H9 (cell line): ENCODE measurements at regions not wholly inside any gene's neighbourhood (a gene's known extent, or its start where the extent isn't known, plus 50 kb on each side); places are given as distances from the start of the nearest gene placed in this dataset.

ENCODE experiments used
- DNase-seq: peaks from one replicate; pipeline ENCODE4 v3.0.0-alpha.2; 2017
- H2AFZ ChIP-seq: one replicate; pipeline ENCODE4 v1.6.1; 2013; ENCODE audit warnings: mild to moderate bottlenecking, low read length, control low read depth, moderate library complexity
- H2AK5ac ChIP-seq: 2 replicates; pipeline ENCODE4 v1.6.1; 2013; ENCODE audit warnings: low read length, control low read depth, mixed read lengths; ENCODE audit not compliant: insufficient read length
- H2BK120ac ChIP-seq: one replicate; pipeline ENCODE4 v1.6.1; 2013; ENCODE audit warnings: low read depth, mild to moderate bottlenecking, low read length, control low read depth, inconsistent platforms; ENCODE audit not compliant: poor library complexity, severe bottlenecking
- H2BK12ac ChIP-seq: 2 replicates; pipeline ENCODE4 v1.6.1; 2013; ENCODE audit warnings: low read length, control low read depth, mixed read lengths, low read depth; ENCODE audit not compliant: insufficient read length
- H2BK15ac ChIP-seq: 2 replicates; pipeline ENCODE4 v1.6.1; 2013; ENCODE audit warnings: low read depth, low read length, control low read depth
- H2BK20ac ChIP-seq: one replicate; pipeline ENCODE4 v1.6.1; 2013; ENCODE audit warnings: low read depth, mild to moderate bottlenecking, low read length, control low read depth, inconsistent platforms; ENCODE audit not compliant: poor library complexity, severe bottlenecking
- H2BK5ac ChIP-seq: 2 replicates; pipeline ENCODE4 v1.6.1; 2013; ENCODE audit warnings: low read length, control low read depth, mixed read lengths; ENCODE audit not compliant: insufficient read length
- H3K14ac ChIP-seq: 2 replicates; pipeline ENCODE4 v1.6.1; 2013; ENCODE audit warnings: low read length, control low read depth; ENCODE audit not compliant: insufficient read depth
- H3K18ac ChIP-seq: 2 replicates; pipeline ENCODE4 v1.6.1; 2013; ENCODE audit warnings: low read depth, mild to moderate bottlenecking, mixed read lengths, low read length, control low read depth; ENCODE audit not compliant: insufficient read length
- H3K23ac ChIP-seq: 2 replicates; pipeline ENCODE4 v1.6.1; 2013; ENCODE audit warnings: low read length, control low read depth, mixed read lengths, low read depth; ENCODE audit not compliant: insufficient read length
- H3K23me2 ChIP-seq: 2 replicates; pipeline ENCODE4 v1.6.1; 2013; ENCODE audit warnings: low read depth, mild to moderate bottlenecking, mixed read lengths, low read length, control low read depth; ENCODE audit not compliant: insufficient read length, poor library complexity, severe bottlenecking
- H3K27ac ChIP-seq: 2 replicates; pipeline ENCODE4 v1.5.1; 2013; ENCODE audit warnings: low read length, control low read depth, mixed read lengths, low read depth; ENCODE audit not compliant: insufficient read length
- H3K27me3 ChIP-seq: 2 replicates; pipeline ENCODE4 v1.6.1; 2013; ENCODE audit warnings: low read length, control low read depth, inconsistent platforms; ENCODE audit not compliant: insufficient read depth
- H3K4ac ChIP-seq: 2 replicates; pipeline ENCODE4 v1.6.1; 2013; ENCODE audit warnings: low read depth, mild to moderate bottlenecking, control low read depth, inconsistent platforms, low read length, moderate library complexity
- H3K4me1 ChIP-seq: 2 replicates; pipeline ENCODE4 v1.6.1; 2013; ENCODE audit warnings: low read length, control low read depth, inconsistent platforms; ENCODE audit not compliant: insufficient read depth
- H3K4me2 ChIP-seq: 2 replicates; pipeline ENCODE4 v1.6.1; 2013; ENCODE audit warnings: low read length, control low read depth, mixed read lengths; ENCODE audit not compliant: insufficient read length, insufficient read depth
- H3K56ac ChIP-seq: 2 replicates; pipeline ENCODE4 v1.6.1; 2013; ENCODE audit warnings: low read depth, mild to moderate bottlenecking, mixed read lengths, low read length, control low read depth; ENCODE audit not compliant: insufficient read length
- H3K79me1 ChIP-seq: 2 replicates; pipeline ENCODE4 v1.6.1; 2013; ENCODE audit warnings: low read depth, mild to moderate bottlenecking, moderate library complexity, low read length, control low read depth, inconsistent platforms; ENCODE audit not compliant: insufficient read depth, poor library complexity, severe bottlenecking
- H3K79me2 ChIP-seq: 2 replicates; pipeline ENCODE4 v1.6.1; 2013; ENCODE audit warnings: low read length, control low read depth, inconsistent platforms; ENCODE audit not compliant: insufficient read depth
- H3K9ac ChIP-seq: 2 replicates; pipeline ENCODE4 v1.6.1; 2013; ENCODE audit warnings: low read length, control low read depth, mixed read lengths; ENCODE audit not compliant: insufficient read length; ENCODE audit errors: extremely low read depth
- H3K9me3 ChIP-seq: one replicate; pipeline ENCODE4 v1.6.1; 2013; ENCODE audit warnings: low read depth, low read length, inconsistent platforms; ENCODE audit not compliant: control insufficient read depth
- H3T11ph ChIP-seq: one replicate; pipeline ENCODE4 v1.6.1; 2013; ENCODE audit warnings: mild to moderate bottlenecking, low read length, control low read depth, inconsistent platforms
- H4K20me1 ChIP-seq: one replicate; pipeline ENCODE4 v1.6.1; 2013; ENCODE audit not compliant: control insufficient read depth, insufficient read length, insufficient read depth
- H4K5ac ChIP-seq: 2 replicates; pipeline ENCODE4 v1.6.1; 2013; ENCODE audit warnings: low read depth, mild to moderate bottlenecking, mixed read lengths, low read length, control low read depth; ENCODE audit not compliant: insufficient read length
- H4K8ac ChIP-seq: replicated peaks from 2 replicates; pipeline ENCODE4 v1.6.1; 2013; ENCODE audit warnings: low read length, control low read depth, mixed read lengths, low read depth; ENCODE audit not compliant: insufficient read length
- H4K91ac ChIP-seq: 2 replicates; pipeline ENCODE4 v1.6.1; 2013; ENCODE audit warnings: low read depth, mild to moderate bottlenecking, moderate library complexity, mixed read lengths, low read length, control low read depth; ENCODE audit not compliant: insufficient read length
- H3K27ac Mint-ChIP-seq, 3 experiments: 2 replicates in 2 of 3; 3 replicates in 1 of 3; pipeline ENCODE4 v1.8.0; 2020 to 2021; ENCODE audit warnings: mixed read lengths in 3 of 3, mild to moderate bottlenecking in 1 of 3, moderate library complexity in 1 of 3
- H3K27me3 Mint-ChIP-seq: 2 replicates; pipeline ENCODE4 v1.8.0; 2021; ENCODE audit warnings: low read depth, mild to moderate bottlenecking, moderate library complexity, mixed read lengths
- H3K36me3 Mint-ChIP-seq, 3 experiments: 2 replicates in 2 of 3; 3 replicates in 1 of 3; pipeline ENCODE4 v1.8.0; 2020 to 2021; ENCODE audit warnings: low read depth in 3 of 3, mixed read lengths in 3 of 3; ENCODE audit not compliant: insufficient read depth in 1 of 3
- H3K4me1 Mint-ChIP-seq, 2 experiments: 2 replicates each; pipeline ENCODE4 v1.8.0; 2020; ENCODE audit warnings: mixed read lengths in 2 of 2
- H3K4me3 Mint-ChIP-seq, 2 experiments: 2 replicates in 1 of 2; 3 replicates in 1 of 2; pipeline ENCODE4 v1.8.0; 2020 to 2021; ENCODE audit warnings: mild to moderate bottlenecking in 2 of 2, mixed read lengths in 2 of 2, moderate library complexity in 1 of 2
- H3K9me3 Mint-ChIP-seq, 2 experiments: 2 replicates in 1 of 2; 3 replicates in 1 of 2; pipeline ENCODE4 v1.8.0; 2020; ENCODE audit warnings: mild to moderate bottlenecking in 2 of 2, mixed read lengths in 2 of 2, moderate library complexity in 1 of 2
- CTCF ChIP-seq: fragments of 200-600 bp; sonication (generic); conservative IDR thresholded peaks from 3 replicates; pipeline ENCODE4 v1.8.0; 2021; ENCODE audit warnings: antibody characterized with exemption, mild to moderate bottlenecking

DNA sequence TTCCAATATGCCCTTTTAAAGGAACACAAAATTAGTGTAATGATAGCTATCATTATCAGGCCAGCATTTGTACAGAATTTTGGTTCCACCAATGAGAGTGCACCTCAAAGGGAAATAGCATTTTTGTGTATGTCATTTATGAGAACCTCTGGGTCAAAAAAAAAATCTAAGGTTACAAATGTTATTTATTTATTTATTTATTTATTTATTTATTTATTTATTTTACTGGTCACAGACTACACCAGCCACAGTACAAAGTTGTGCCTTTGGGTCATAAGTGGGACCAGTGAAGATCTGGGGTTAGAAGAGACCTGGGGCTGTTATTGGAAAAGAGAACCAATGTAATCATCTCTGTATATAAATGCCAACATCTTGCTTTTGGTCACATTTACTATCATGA is 523.9 kb downstream of the CETN3 start:
- Histone ChIP-seq H3K79me1 (no peaks in the 10 kb centered on the region), H3K18ac (no peak overlapping the region), H2AK5ac (no peak overlapping the region), H3K9me3 (no peaks in the 10 kb centered on the region), H3T11ph (no peak overlapping the region), H3K4me1 (peaks cover 2% of the 10 kb centered on the region), H3K79me2 (no peaks in the 10 kb centered on the region), H3K14ac (no peak overlapping the region), H4K8ac (no peak overlapping the region), H4K91ac (no peak overlapping the region), H3K4ac (no peak overlapping the region), H4K5ac (no peak overlapping the region), H2BK12ac (no peak overlapping the region), H3K27ac (no peak overlapping the region), H3K9ac (no peak overlapping the region), H3K56ac (no peak overlapping the region), H2BK20ac (no peak overlapping the region), H3K4me2 (no peak overlapping the region), H2BK120ac (no peak overlapping the region), H3K23ac (no peak overlapping the region), H4K20me1 (no peaks in the 10 kb centered on the region), H2BK5ac (no peak overlapping the region), H2BK15ac (no peak overlapping the region), H3K23me2 (no peaks in the 10 kb centered on the region), H3K27me3 (no peaks in the 10 kb centered on the region), H2AFZ (no peak overlapping the region)
- TF ChIP-seq CTCF = no peak
- Mint-ChIP-seq H3K9me3 (no peaks in the 10 kb centered on the region), H3K27me3 (no peaks in the 10 kb centered on the region), H3K36me3 (no peaks in the 10 kb centered on the region), H3K4me1 (no peaks in the 10 kb centered on the region), H3K4me3 (no peak overlapping the region), H3K27ac (no peak overlapping the region)
- no peak for DNase-seq
